ENCODE measurements at regions not wholly inside any gene's neighbourhood (a gene's known extent, or its start where the extent isn't known, plus 50 kb on each side); places are given as distances from the start of the nearest gene placed in this dataset.
A peak's percentile ranks its signal among the peaks of the same experiment; 100 is the strongest.

DNA sequence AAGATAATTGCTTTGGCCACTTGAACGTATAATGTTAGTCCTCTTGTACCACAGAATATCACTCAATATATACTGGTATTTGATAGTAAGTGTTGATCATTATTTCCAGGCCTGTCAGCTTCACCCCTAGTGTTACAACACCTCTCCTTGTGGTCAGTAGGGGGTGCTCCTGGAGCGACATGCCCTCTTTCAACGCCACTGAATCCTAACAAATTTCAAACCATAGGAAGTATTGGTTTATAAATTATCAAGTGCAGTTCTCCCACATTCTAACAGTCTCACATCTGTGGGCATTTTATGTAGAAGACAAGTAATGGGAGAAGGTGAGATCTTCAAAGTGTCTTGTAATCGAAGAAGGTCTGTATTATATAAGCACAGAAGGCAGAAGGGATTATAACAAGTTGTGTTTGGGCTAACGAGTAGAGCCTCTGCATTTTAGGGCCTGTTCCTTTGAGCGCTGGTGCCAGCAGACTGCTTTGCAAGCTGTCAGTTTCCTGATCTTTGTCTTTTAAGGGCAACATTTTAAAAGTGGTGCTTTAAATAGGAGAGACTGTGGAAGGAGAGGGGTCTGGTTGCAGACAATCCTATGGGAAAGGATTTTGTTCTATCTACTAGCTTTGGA lies 57.1 kb upstream of the CEP162 start:
- H3K4me2 ChIP-seq, result peak overlapping the region; percentile 10
- no peaks in the 10 kb centered on the region for H3K9me3 ChIP-seq (ENCODE audit: low read depth)
- TF ChIP-seq, protein P1, sequence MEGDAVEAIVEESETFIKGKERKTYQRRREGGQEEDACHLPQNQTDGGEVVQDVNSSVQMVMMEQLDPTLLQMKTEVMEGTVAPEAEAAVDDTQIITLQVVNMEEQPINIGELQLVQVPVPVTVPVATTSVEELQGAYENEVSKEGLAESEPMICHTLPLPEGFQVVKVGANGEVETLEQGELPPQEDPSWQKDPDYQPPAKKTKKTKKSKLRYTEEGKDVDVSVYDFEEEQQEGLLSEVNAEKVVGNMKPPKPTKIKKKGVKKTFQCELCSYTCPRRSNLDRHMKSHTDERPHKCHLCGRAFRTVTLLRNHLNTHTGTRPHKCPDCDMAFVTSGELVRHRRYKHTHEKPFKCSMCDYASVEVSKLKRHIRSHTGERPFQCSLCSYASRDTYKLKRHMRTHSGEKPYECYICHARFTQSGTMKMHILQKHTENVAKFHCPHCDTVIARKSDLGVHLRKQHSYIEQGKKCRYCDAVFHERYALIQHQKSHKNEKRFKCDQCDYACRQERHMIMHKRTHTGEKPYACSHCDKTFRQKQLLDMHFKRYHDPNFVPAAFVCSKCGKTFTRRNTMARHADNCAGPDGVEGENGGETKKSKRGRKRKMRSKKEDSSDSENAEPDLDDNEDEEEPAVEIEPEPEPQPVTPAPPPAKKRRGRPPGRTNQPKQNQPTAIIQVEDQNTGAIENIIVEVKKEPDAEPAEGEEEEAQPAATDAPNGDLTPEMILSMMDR (IDR thresholded peaks at IDR 0.05), result peak; percentile 71
- no peak for TF ChIP-seq EZH2phosphoT487 (IDR thresholded peaks at IDR 0.05)
- Mint-ChIP-seq H3K4me3 (no peak overlapping the region), H3K27me3 (ENCODE audit: insufficient read depth, low read depth) (peaks cover 3% of the 10 kb centered on the region), H3K9me3 (peaks cover 4% of the 10 kb centered on the region), H3K4me1 (no peaks in the 10 kb centered on the region), H3K36me3 (no peaks in the 10 kb centered on the region), H3K27ac (no peak overlapping the region)
- H3K27ac ChIP-seq, result no peak overlapping the region
- H3K4me1 ChIP-seq, result no peaks in the 10 kb centered on the region
- no peaks in the 10 kb centered on the region for H3F3A ChIP-seq (ENCODE audit: low read depth)
- H4K20me1 ChIP-seq (ENCODE audit: low read depth), result no peaks in the 10 kb centered on the region
- H3K9ac ChIP-seq, result no peak overlapping the region
- peak; percentile 47 for DNase-seq (ENCODE audit: low spot score)
- no peaks in the 10 kb centered on the region for H3K27me3 ChIP-seq
- no peaks in the 10 kb centered on the region for H3K79me2 ChIP-seq (ENCODE audit: low read depth)
- no peak overlapping the region for H3K4me3 ChIP-seq
- H2AFZ ChIP-seq (replicated peaks), result peak overlapping the region; percentile 59
- H3K36me3 ChIP-seq, result no peaks in the 10 kb centered on the region

DNA sequence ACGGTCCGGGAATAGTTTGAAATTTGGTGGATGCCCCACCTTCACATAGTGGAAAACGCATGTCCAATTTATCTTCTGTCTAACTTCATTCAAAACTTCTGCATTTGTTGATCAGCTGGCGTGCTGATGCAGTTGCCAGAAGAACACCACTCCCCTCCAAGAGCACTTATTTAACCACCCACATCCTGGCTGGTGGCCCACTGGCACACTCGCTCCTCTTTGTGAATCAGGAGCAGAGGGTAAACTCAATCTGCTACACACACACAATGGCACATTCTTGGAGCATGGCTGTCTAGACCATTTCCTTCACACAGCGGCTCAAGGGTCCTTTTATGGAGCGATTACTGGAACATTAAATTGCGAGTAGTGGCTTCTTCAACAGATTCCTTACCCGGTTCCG lies 55.1 kb upstream of the CEP162 start:
- Histone ChIP-seq H3K4me2 (no peak overlapping the region), H4K20me1 (ENCODE audit: low read depth) (no peaks in the 10 kb centered on the region), H2AFZ (replicated peaks) (no peak overlapping the region), H3K9me3 (ENCODE audit: low read depth) (no peaks in the 10 kb centered on the region), H3K4me1 (no peaks in the 10 kb centered on the region), H3K27me3 (no peaks in the 10 kb centered on the region), H3K27ac (no peak overlapping the region), H3K4me3 (no peak overlapping the region), H3K9ac (no peak overlapping the region), H3F3A (ENCODE audit: low read depth) (no peaks in the 10 kb centered on the region), H3K36me3 (no peaks in the 10 kb centered on the region), H3K79me2 (ENCODE audit: low read depth) (no peaks in the 10 kb centered on the region)
- Mint-ChIP-seq H3K27ac (no peak overlapping the region), H3K27me3 (ENCODE audit: insufficient read depth, low read depth) (peaks cover 3% of the 10 kb centered on the region), H3K4me3 (no peak overlapping the region), H3K36me3 (no peaks in the 10 kb centered on the region), H3K9me3 (no peaks in the 10 kb centered on the region), H3K4me1 (no peaks in the 10 kb centered on the region)
- no peak for DNase-seq (ENCODE audit: low spot score)
- no peak for TF ChIP-seq EZH2phosphoT487 (IDR thresholded peaks at IDR 0.05)

DNA sequence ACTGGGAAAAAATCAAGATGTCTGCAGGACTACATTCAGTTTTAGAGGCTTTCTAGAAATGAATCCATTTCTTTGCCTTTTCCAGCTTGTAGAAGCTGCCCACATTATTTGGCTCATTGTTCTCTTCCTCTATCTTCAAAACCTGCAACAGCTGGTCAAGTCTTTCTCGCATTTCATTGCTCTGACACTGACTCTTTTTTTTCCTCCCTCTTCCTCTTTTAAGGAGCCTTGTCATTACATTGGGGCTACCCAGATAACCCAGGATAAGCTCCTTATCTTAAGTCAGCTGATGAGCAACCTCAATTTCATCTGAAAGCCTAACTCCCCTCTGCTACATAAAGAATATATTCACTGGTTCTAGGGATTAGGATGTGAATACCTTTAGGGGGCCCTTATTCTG lies 53.2 kb upstream of the CEP162 start:
- Histone ChIP-seq H3K9me3 (ENCODE audit: low read depth) (no peaks in the 10 kb centered on the region), H3K27ac (no peak overlapping the region), H4K20me1 (ENCODE audit: low read depth) (no peaks in the 10 kb centered on the region), H3K79me2 (ENCODE audit: low read depth) (no peaks in the 10 kb centered on the region), H3K36me3 (no peaks in the 10 kb centered on the region), H3K27me3 (no peaks in the 10 kb centered on the region), H3F3A (ENCODE audit: low read depth) (no peaks in the 10 kb centered on the region), H3K4me3 (no peak overlapping the region), H3K4me1 (no peaks in the 10 kb centered on the region), H2AFZ (replicated peaks) (no peak overlapping the region), H3K9ac (no peak overlapping the region), H3K4me2 (no peak overlapping the region)
- Mint-ChIP-seq H3K9me3 (no peaks in the 10 kb centered on the region), H3K36me3 (no peaks in the 10 kb centered on the region), H3K27ac (no peak overlapping the region), H3K4me3 (no peak overlapping the region), H3K27me3 (ENCODE audit: insufficient read depth, low read depth) (peaks cover 3% of the 10 kb centered on the region), H3K4me1 (no peaks in the 10 kb centered on the region)
- no peak for DNase-seq (ENCODE audit: low spot score)
- no peak for TF ChIP-seq EZH2 (IDR thresholded peaks at IDR 0.05)
- TF ChIP-seq, protein P1 (IDR thresholded peaks at IDR 0.05), result no peak
- no peak for TF ChIP-seq EZH2phosphoT487 (IDR thresholded peaks at IDR 0.05)

DNA sequence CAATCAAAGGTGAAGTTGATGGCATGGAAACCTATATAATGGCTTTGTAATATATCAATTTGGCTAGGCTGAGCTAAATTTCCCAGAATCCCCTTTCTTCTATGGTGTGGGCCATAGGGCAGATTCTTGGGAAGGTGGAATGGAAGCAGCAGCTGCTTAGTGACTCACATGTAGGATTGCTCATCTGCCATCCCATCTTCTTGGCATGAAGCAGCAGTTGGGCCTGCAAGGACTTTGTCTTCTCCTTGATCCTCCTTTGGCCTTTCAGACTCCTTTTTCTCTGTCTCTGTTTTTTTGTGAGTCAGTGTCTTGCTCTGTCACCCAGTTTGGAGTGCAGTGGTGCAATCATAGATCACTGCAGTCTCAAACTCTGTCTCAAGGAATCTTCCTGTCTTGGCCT lies 52.6 kb upstream of the CEP162 start:
- H3K36me3 ChIP-seq, result no peaks in the 10 kb centered on the region
- DNase-seq (ENCODE audit: low spot score), result no peak
- Mint-ChIP-seq H3K4me1 (no peaks in the 10 kb centered on the region), H3K36me3 (no peaks in the 10 kb centered on the region), H3K27me3 (ENCODE audit: insufficient read depth, low read depth) (peaks cover 3% of the 10 kb centered on the region), H3K9me3 (no peaks in the 10 kb centered on the region), H3K4me3 (no peak overlapping the region), H3K27ac (no peak overlapping the region)
- H2AFZ ChIP-seq (replicated peaks), result no peak overlapping the region
- no peaks in the 10 kb centered on the region for H4K20me1 ChIP-seq (ENCODE audit: low read depth)
- no peaks in the 10 kb centered on the region for H3K79me2 ChIP-seq (ENCODE audit: low read depth)
- TF ChIP-seq EZH2phosphoT487 (IDR thresholded peaks at IDR 0.05), result no peak
- H3K9ac ChIP-seq, result no peak overlapping the region
- no peak overlapping the region for H3K27ac ChIP-seq
- H3K4me1 ChIP-seq, result no peaks in the 10 kb centered on the region
- H3F3A ChIP-seq (ENCODE audit: low read depth), result no peaks in the 10 kb centered on the region
- H3K27me3 ChIP-seq, result no peaks in the 10 kb centered on the region
- H3K9me3 ChIP-seq (ENCODE audit: low read depth), result no peaks in the 10 kb centered on the region
- no peak overlapping the region for H3K4me3 ChIP-seq
- H3K4me2 ChIP-seq, result no peak overlapping the region

Data from neural progenitor cell (in vitro differentiated cells).